IMR-90 (cell line): ENCODE measurements at regions not wholly inside any gene's neighbourhood (a gene's known extent, or its start where the extent isn't known, plus 50 kb on each side); places are given as distances from the start of the nearest gene placed in this dataset.

Experiments used
- ATAC-seq: fragments of 200-7000 bp; cut with Tn5 transposase; 2 replicates; pipeline ENCODE4 v1.9.1; 2020; ENCODE audit warnings: low read depth, mild to moderate bottlenecking, moderate library complexity
- BruUV-seq: library from RNA; stranded (reverse); fragments of 400-500 nt; replicated peaks from 2 replicates; lab custom pipeline; 2021; lab: Mats Ljungman, UMichigan
- CTCF ChIA-PET: fragments of 300-600 bp; formaldehyde crosslinking; extraction: SDS; loops from one replicate; lab custom pipeline; 2021; ENCODE audit warnings: antibody characterized with exemption; lab: Yijun Ruan, JAX
- POLR2A ChIA-PET: fragments of 300-600 bp; sonication (Branson Sonifier 250); formaldehyde crosslinking; loops from one replicate; lab custom pipeline; 2022; ENCODE audit warnings: antibody characterized with exemption; ENCODE audit not compliant: unreplicated experiment; lab: Charles Lee
- DNase-seq: peaks from one replicate; pipeline ENCODE4 v3.0.0; 2013
- H2AFZ ChIP-seq: replicated peaks from 2 replicates; pipeline ENCODE3; 2013; ENCODE audit warnings: low read length, mild to moderate bottlenecking; ENCODE audit not compliant: poor library complexity
- H2AK5ac ChIP-seq: 2 replicates; pipeline ENCODE4 v1.6.1; 2013; ENCODE audit warnings: low read depth, low read length, inconsistent platforms
- H2AK9ac ChIP-seq: replicated peaks from 2 replicates; pipeline ENCODE3; 2013; ENCODE audit warnings: mild to moderate bottlenecking, low read depth, low read length, moderate library complexity; ENCODE audit not compliant: poor library complexity
- H2BK120ac ChIP-seq: 2 replicates; pipeline ENCODE4 v1.6.1; 2013; ENCODE audit warnings: low read depth, low read length, inconsistent platforms
- H2BK15ac ChIP-seq: 3 replicates; pipeline ENCODE4 v1.6.1; 2013; ENCODE audit warnings: low read depth, low read length, inconsistent platforms
- H2BK20ac ChIP-seq: 2 replicates; pipeline ENCODE4 v1.6.1; 2013; ENCODE audit warnings: low read depth, mild to moderate bottlenecking, inconsistent platforms, low read length, moderate library complexity
- H2BK5ac ChIP-seq: 2 replicates; pipeline ENCODE4 v1.6.1; 2013; ENCODE audit warnings: mild to moderate bottlenecking, low read depth, low read length, inconsistent platforms; ENCODE audit not compliant: poor library complexity, severe bottlenecking
- H3K14ac ChIP-seq: replicated peaks from 2 replicates; pipeline ENCODE4 v1.6.1; 2013; ENCODE audit warnings: low read depth, low read length, inconsistent platforms
- H3K18ac ChIP-seq: 2 replicates; pipeline ENCODE4 v1.6.1; 2013; ENCODE audit warnings: low read depth, low read length, control low read depth
- H3K23ac ChIP-seq: 2 replicates; pipeline ENCODE4 v1.6.1; 2013; ENCODE audit warnings: low read depth, low read length, inconsistent platforms
- H3K27ac ChIP-seq: 2 replicates; pipeline ENCODE4 v1.5.1; 2013; ENCODE audit warnings: mild to moderate bottlenecking, control low read depth, low read length; ENCODE audit not compliant: insufficient read depth
- H3K27me3 ChIP-seq: 2 replicates; pipeline ENCODE4 v1.6.1; 2013; ENCODE audit warnings: low read length; ENCODE audit not compliant: control insufficient read depth, insufficient read depth
- H3K36me3 ChIP-seq: 2 replicates; pipeline ENCODE4 v1.6.1; 2013; ENCODE audit warnings: low read length, mixed read lengths; ENCODE audit not compliant: control insufficient read depth, insufficient read depth
- H3K4ac ChIP-seq: 2 replicates; pipeline ENCODE4 v1.6.1; 2013; ENCODE audit warnings: low read depth, low read length, inconsistent platforms
- H3K4me1 ChIP-seq: 2 replicates; pipeline ENCODE4 v1.6.1; 2013; ENCODE audit warnings: low read length, mixed read lengths; ENCODE audit not compliant: control insufficient read depth, insufficient read depth
- H3K4me2 ChIP-seq: 2 replicates; pipeline ENCODE4 v1.6.1; 2013; ENCODE audit warnings: low read depth, mild to moderate bottlenecking, control low read depth, low read length, moderate library complexity
- H3K4me3 ChIP-seq: 2 replicates; pipeline ENCODE4 v1.5.1; 2013; ENCODE audit warnings: low read depth, mild to moderate bottlenecking, control low read depth, low read length, moderate library complexity; ENCODE audit not compliant: insufficient read depth
- H3K56ac ChIP-seq: 2 replicates; pipeline ENCODE4 v1.6.1; 2013; ENCODE audit warnings: low read length, inconsistent platforms; ENCODE audit not compliant: insufficient read depth; ENCODE audit errors: extremely low read depth
- H3K79me1 ChIP-seq, 2 experiments: 2 replicates each; pipeline ENCODE4 v1.6.1; 2013; ENCODE audit warnings: low read length in 2 of 2, inconsistent platforms in 1 of 2, low read depth in 1 of 2
- H3K9ac ChIP-seq: 2 replicates; pipeline ENCODE4 v1.6.1; 2013; ENCODE audit warnings: low read depth, low read length, control low read depth
- H3K9me1 ChIP-seq: 2 replicates; pipeline ENCODE4 v1.6.1; 2013; ENCODE audit warnings: low read length, inconsistent platforms; ENCODE audit not compliant: insufficient read depth
- H3K9me3 ChIP-seq: 2 replicates; pipeline ENCODE4 v1.6.1; 2013; ENCODE audit warnings: low read length; ENCODE audit not compliant: control insufficient read depth, insufficient read depth
- H4K20me1 ChIP-seq: 2 replicates; pipeline ENCODE4 v1.6.1; 2013; ENCODE audit warnings: low read length, inconsistent platforms; ENCODE audit not compliant: insufficient read depth
- H4K5ac ChIP-seq: 2 replicates; pipeline ENCODE4 v1.6.1; 2013; ENCODE audit warnings: mild to moderate bottlenecking, low read depth, low read length, control low read depth
- H4K8ac ChIP-seq, 2 experiments: 2 replicates each; pipeline ENCODE4 v1.6.1; 2013; ENCODE audit warnings: low read depth in 2 of 2, low read length in 2 of 2, control low read depth in 1 of 2, inconsistent platforms in 1 of 2
- H4K91ac ChIP-seq: 2 replicates; pipeline ENCODE4 v1.6.1; 2013; ENCODE audit warnings: low read depth, low read length, inconsistent platforms; ENCODE audit not compliant: insufficient read depth
- BHLHE40 ChIP-seq: fragments of 150-350 bp; IDR thresholded peaks from 2 replicates; pipeline ENCODE4 v1.6.1; 2016; ENCODE audit warnings: mild to moderate bottlenecking, low read depth, low read length
- CEBPB ChIP-seq: IDR thresholded peaks from 2 replicates; pipeline ENCODE4 v1.6.1; 2012; ENCODE audit warnings: low read depth, low read length, improper control_type of control experiment
- CHD1 ChIP-seq: IDR thresholded peaks from 2 replicates; pipeline ENCODE4 v1.6.1; 2012; ENCODE audit warnings: low read depth, low read length, improper control_type of control experiment
- FOS ChIP-seq: fragments of 150-350 bp; IDR thresholded peaks from 2 replicates; pipeline ENCODE4 v1.6.1; 2016; ENCODE audit warnings: low read depth, low read length
- MAFK ChIP-seq: IDR thresholded peaks from 2 replicates; pipeline ENCODE4 v1.6.1; 2012; ENCODE audit warnings: low read depth, low read length, improper control_type of control experiment
- MAZ ChIP-seq: IDR thresholded peaks from 2 replicates; pipeline ENCODE4 v1.6.1; 2012; ENCODE audit warnings: low read depth, mild to moderate bottlenecking, low read length, improper control_type of control experiment, moderate library complexity, borderline replicate concordance
- MXI1 ChIP-seq: IDR thresholded peaks from 2 replicates; pipeline ENCODE4 v1.6.1; 2012; ENCODE audit warnings: low read depth, mild to moderate bottlenecking, low read length, moderate library complexity, borderline replicate concordance
- NFE2L2 ChIP-seq: fragments of 150-350 bp; IDR thresholded peaks from 2 replicates; pipeline ENCODE4 v1.6.1; 2016; ENCODE audit warnings: low read depth, mild to moderate bottlenecking, low read length
- POLR2A ChIP-seq: IDR thresholded peaks from 2 replicates; pipeline ENCODE4 v1.6.1; 2012; ENCODE audit warnings: mild to moderate bottlenecking, low read depth, low read length
- RAD21 ChIP-seq: IDR thresholded peaks from 2 replicates; pipeline ENCODE4 v1.6.1; 2012; ENCODE audit warnings: low read length, improper control_type of control experiment
- RCOR1 ChIP-seq: IDR thresholded peaks from 2 replicates; pipeline ENCODE4 v1.6.1; 2012; ENCODE audit warnings: mild to moderate bottlenecking, low read length, improper control_type of control experiment; ENCODE audit not compliant: insufficient replicate concordance
- RFX5 ChIP-seq: IDR thresholded peaks from 2 replicates; pipeline ENCODE4 v1.8.0; 2012; ENCODE audit warnings: low read depth, mild to moderate bottlenecking, low read length, moderate library complexity
- SMC3 ChIP-seq: fragments of 150-350 bp; IDR thresholded peaks from 2 replicates; pipeline ENCODE4 v1.6.1; 2016; ENCODE audit warnings: low read depth, mild to moderate bottlenecking, antibody characterized with exemption, low read length, moderate library complexity
- WGBS, 2 experiments: methylation state at CpG; one replicate each; pipeline versions ENCODE4 v1.1.5 to v1.1.7; 2013; ENCODE audit warnings: missing lambda C conversion rate in 2 of 2; ENCODE audit not compliant: insufficient read length in 1 of 2; ENCODE audit errors: extremely low coverage in 2 of 2; 5-methylcytosine and 5-hydroxymethylcytosine counted together
- dilution Hi-C: fragments of 300-500 bp; cut with HindIII; formaldehyde crosslinking; loops from one replicate; pipeline ENCODE4 v1.14.3; 2018; ENCODE audit warnings: low sequenced_read_pairs; ENCODE audit not compliant: unreplicated experiment
- in situ Hi-C: fragments of 300-500 bp; cut with MboI; formaldehyde crosslinking; loops from 3 replicates; pipeline ENCODE4 v1.14.3; 2019; ENCODE audit warnings: low sequenced_read_pairs, inconsistent platforms, mixed read lengths
- intact Hi-C: fragments of 100-400 bp; cut with micrococcal nuclease; formaldehyde crosslinking; loops from 2 replicates; pipeline ENCODE4 v1.10.0; 2022
- TF ChIP-seq, protein P1 (sequence below): fragments of 150-350 bp; IDR thresholded peaks from 2 replicates; pipeline ENCODE4 v1.6.1; 2016; ENCODE audit warnings: low read depth, mild to moderate bottlenecking, low read length, moderate library complexity, borderline replicate concordance
- TF ChIP-seq, protein P2 (sequence below): conservative IDR thresholded peaks from 2 replicates; pipeline ENCODE4 v1.5.1; 2012; ENCODE audit warnings: mild to moderate bottlenecking, low read depth, low read length, improper control_type of control experiment
- TF ChIP-seq, protein P3 (sequence below): fragments of 150-350 bp; IDR thresholded peaks from 2 replicates; pipeline ENCODE4 v1.6.1; 2017; ENCODE audit warnings: mild to moderate bottlenecking, antibody characterized with exemption, low read length, low read depth

DNA sequence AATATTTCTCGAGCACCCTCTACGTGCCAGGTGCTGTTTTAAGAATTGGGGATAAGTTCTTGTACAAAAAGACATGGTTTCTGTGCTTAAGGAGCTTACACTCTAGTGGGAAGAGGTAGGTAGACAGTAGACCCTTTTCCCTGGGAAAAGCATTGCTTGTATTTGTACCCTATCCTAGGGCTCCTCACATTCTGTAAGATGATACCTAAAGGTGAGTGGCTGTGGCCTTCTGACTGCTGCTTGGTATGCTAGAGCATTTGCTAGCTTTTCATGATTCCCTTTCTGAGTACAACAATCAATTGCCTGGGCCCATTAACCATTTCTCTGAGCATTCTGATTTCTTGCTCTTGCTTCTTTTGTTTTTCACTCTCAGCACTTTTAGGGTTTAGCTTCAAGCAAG is 286.6 kb downstream of the ZIC3 start:
- H3K4me2 ChIP-seq = no peak overlapping the region
- TF ChIP-seq RAD21 (no peak), NFE2L2 (no peak), CHD1 (no peak), POLR2A (no peak), CEBPB (no peak), MXI1 (no peak), MAFK (no peak), MAZ (no peak), RFX5 (no peak), BHLHE40 (no peak), FOS (no peak), RCOR1 (no peak), SMC3 (no peak)
- TF ChIP-seq, protein P1, sequence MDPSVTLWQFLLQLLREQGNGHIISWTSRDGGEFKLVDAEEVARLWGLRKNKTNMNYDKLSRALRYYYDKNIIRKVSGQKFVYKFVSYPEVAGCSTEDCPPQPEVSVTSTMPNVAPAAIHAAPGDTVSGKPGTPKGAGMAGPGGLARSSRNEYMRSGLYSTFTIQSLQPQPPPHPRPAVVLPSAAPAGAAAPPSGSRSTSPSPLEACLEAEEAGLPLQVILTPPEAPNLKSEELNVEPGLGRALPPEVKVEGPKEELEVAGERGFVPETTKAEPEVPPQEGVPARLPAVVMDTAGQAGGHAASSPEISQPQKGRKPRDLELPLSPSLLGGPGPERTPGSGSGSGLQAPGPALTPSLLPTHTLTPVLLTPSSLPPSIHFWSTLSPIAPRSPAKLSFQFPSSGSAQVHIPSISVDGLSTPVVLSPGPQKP = no peak
- TF ChIP-seq, protein P2, sequence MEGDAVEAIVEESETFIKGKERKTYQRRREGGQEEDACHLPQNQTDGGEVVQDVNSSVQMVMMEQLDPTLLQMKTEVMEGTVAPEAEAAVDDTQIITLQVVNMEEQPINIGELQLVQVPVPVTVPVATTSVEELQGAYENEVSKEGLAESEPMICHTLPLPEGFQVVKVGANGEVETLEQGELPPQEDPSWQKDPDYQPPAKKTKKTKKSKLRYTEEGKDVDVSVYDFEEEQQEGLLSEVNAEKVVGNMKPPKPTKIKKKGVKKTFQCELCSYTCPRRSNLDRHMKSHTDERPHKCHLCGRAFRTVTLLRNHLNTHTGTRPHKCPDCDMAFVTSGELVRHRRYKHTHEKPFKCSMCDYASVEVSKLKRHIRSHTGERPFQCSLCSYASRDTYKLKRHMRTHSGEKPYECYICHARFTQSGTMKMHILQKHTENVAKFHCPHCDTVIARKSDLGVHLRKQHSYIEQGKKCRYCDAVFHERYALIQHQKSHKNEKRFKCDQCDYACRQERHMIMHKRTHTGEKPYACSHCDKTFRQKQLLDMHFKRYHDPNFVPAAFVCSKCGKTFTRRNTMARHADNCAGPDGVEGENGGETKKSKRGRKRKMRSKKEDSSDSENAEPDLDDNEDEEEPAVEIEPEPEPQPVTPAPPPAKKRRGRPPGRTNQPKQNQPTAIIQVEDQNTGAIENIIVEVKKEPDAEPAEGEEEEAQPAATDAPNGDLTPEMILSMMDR = no peak
- TF ChIP-seq, protein P3, sequence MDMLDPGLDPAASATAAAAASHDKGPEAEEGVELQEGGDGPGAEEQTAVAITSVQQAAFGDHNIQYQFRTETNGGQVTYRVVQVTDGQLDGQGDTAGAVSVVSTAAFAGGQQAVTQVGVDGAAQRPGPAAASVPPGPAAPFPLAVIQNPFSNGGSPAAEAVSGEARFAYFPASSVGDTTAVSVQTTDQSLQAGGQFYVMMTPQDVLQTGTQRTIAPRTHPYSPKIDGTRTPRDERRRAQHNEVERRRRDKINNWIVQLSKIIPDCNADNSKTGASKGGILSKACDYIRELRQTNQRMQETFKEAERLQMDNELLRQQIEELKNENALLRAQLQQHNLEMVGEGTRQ = no peak
- H2AFZ ChIP-seq = no peak overlapping the region
- in situ Hi-C loops (no loop called here), dilution Hi-C loops (no loop called here), intact Hi-C loops (no loop called here)
- H3K23ac ChIP-seq = no peak overlapping the region
- no peak overlapping the region for H3K4ac ChIP-seq
- H4K8ac ChIP-seq = no peak overlapping the region
- H3K27ac ChIP-seq = no peak overlapping the region
- WGBS, 2 experiments = no CpG with 5 or more reads among the region's 2 CpGs
- H4K20me1 ChIP-seq = no peaks in the 10 kb centered on the region
- H2BK120ac ChIP-seq = no peak overlapping the region
- H3K18ac ChIP-seq = no peak overlapping the region
- H3K14ac ChIP-seq = no peak overlapping the region
- H3K4me3 ChIP-seq = no peak overlapping the region
- no peaks in the 10 kb centered on the region for H3K4me1 ChIP-seq
- H3K79me1 ChIP-seq = no peaks in the 10 kb centered on the region
- no peak overlapping the region for H2AK5ac ChIP-seq
- H3K9me1 ChIP-seq = no peaks in the 10 kb centered on the region
- no peaks in the 10 kb centered on the region for H3K36me3 ChIP-seq
- H2BK20ac ChIP-seq = no peak overlapping the region
- ChIA-PET POLR2A (no interaction called here), CTCF (no interaction called here)
- no peak overlapping the region for H2AK9ac ChIP-seq
- no peaks in the 10 kb centered on the region for H3K9me3 ChIP-seq
- no peak overlapping the region for H4K91ac ChIP-seq
- DNase-seq (no peak), ATAC-seq (no peak)
- BruUV-seq = no TSS peak
- no peak overlapping the region for H2BK5ac ChIP-seq
- H3K56ac ChIP-seq = no peak overlapping the region
- H4K5ac ChIP-seq = no peak overlapping the region
- H2BK15ac ChIP-seq = no peak overlapping the region
- H3K9ac ChIP-seq = no peak overlapping the region
- H3K27me3 ChIP-seq = no peaks in the 10 kb centered on the region
